Neural cell (in vitro differentiated cells): ENCODE measurements at regions not wholly inside any gene's neighbourhood (a gene's known extent, or its start where the extent isn't known, plus 50 kb on each side); places are given as distances from the start of the nearest gene placed in this dataset.

Experiments
- H2AFZ ChIP-seq: fragments of 200-600, 300-800 bp; sonication (generic), shearing (Covaris generic); 2 replicates; pipeline ENCODE4 v1.6.0; 2014; ENCODE audit warnings: low read depth, mild to moderate bottlenecking, antibody characterized with exemption, low read length, moderate library complexity
- H3F3A ChIP-seq: fragments of 200-600 bp; shearing (Covaris generic); 2 replicates; pipeline ENCODE4 v1.6.1; 2016; ENCODE audit warnings: mild to moderate bottlenecking, moderate library complexity, mixed read lengths, antibody characterized with exemption, low read length; ENCODE audit not compliant: insufficient read depth, poor library complexity, severe bottlenecking
- H3K27ac ChIP-seq: fragments of 200-600, 300-800 bp; sonication (generic), shearing (Covaris generic); 2 replicates; pipeline ENCODE4 v1.5.1; 2014; ENCODE audit warnings: mild to moderate bottlenecking, low read length, moderate library complexity
- H3K27me3 ChIP-seq: fragments of 300-800, 200-600 bp; sonication (generic), shearing (Covaris generic); 2 replicates; pipeline ENCODE4 v1.6.0; 2014; ENCODE audit warnings: mild to moderate bottlenecking, low read depth, low read length, moderate library complexity; ENCODE audit not compliant: insufficient read depth
- H3K36me3 ChIP-seq: fragments of 300-800, 200-600 bp; sonication (generic), shearing (Covaris generic); 2 replicates; pipeline ENCODE4 v1.5.1; 2014; ENCODE audit warnings: mild to moderate bottlenecking, antibody characterized with exemption, low read length, moderate library complexity; ENCODE audit not compliant: insufficient read depth
- H3K4me2 ChIP-seq: fragments of 300-800, 200-600 bp; sonication (generic), shearing (Covaris generic); 2 replicates; pipeline ENCODE4 v1.6.0; 2014; ENCODE audit warnings: mild to moderate bottlenecking, low read length
- H3K4me3 ChIP-seq: fragments of 300-800, 200-600 bp; sonication (generic), shearing (Covaris generic); 2 replicates; pipeline ENCODE4 v1.5.1; 2014; ENCODE audit warnings: mild to moderate bottlenecking, low read length, moderate library complexity
- H3K79me2 ChIP-seq: fragments of 200-600 bp; shearing (Covaris generic); replicated peaks from 2 replicates; pipeline ENCODE4 v1.6.0; 2014; ENCODE audit warnings: mild to moderate bottlenecking, low read length, moderate library complexity; ENCODE audit not compliant: insufficient read depth
- H3K9ac ChIP-seq: fragments of 300-800, 200-600 bp; sonication (generic), shearing (Covaris generic); 2 replicates; pipeline ENCODE4 v1.6.1; 2016; ENCODE audit warnings: mild to moderate bottlenecking, low read length, mixed read lengths
- H3K9me2 ChIP-seq: fragments of 200-600 bp; shearing (Covaris generic); 2 replicates; pipeline ENCODE4 v1.6.1; 2016; ENCODE audit warnings: mild to moderate bottlenecking, low read length, mixed read lengths; ENCODE audit not compliant: insufficient read depth
- H3K9me3 ChIP-seq: fragments of 200-600, 300-800 bp; sonication (generic), shearing (Covaris generic); 2 replicates; pipeline ENCODE4 v1.6.1; 2016; ENCODE audit warnings: mild to moderate bottlenecking, mixed run types, low read length, moderate library complexity, mixed read lengths
- H4K20me1 ChIP-seq: fragments of 200-600 bp; shearing (Covaris generic); 2 replicates; pipeline ENCODE4 v1.6.1; 2016; ENCODE audit warnings: mild to moderate bottlenecking, mixed run types; ENCODE audit not compliant: insufficient read depth
- EP300 ChIP-seq: fragments of 450-650 bp; conservative IDR thresholded peaks from 2 replicates; pipeline ENCODE4 v1.6.1; 2014; ENCODE audit warnings: antibody characterized with exemption, mild to moderate bottlenecking, moderate library complexity; ENCODE audit not compliant: poor library complexity, severe bottlenecking
- EZH2 ChIP-seq: fragments of 200-600, 300-800 bp; shearing (Covaris generic), sonication (generic); IDR thresholded peaks from 2 replicates; pipeline ENCODE4 v1.6.1; 2014; ENCODE audit warnings: antibody characterized with exemption, low read length, borderline replicate concordance, mild to moderate bottlenecking; ENCODE audit not compliant: insufficient read depth, poor library complexity, severe bottlenecking
- MXI1 ChIP-seq: fragments of 450-650 bp; conservative IDR thresholded peaks from 2 replicates; pipeline ENCODE4 v1.6.1; 2014; ENCODE audit warnings: antibody characterized with exemption, mild to moderate bottlenecking; ENCODE audit not compliant: poor library complexity, severe bottlenecking
- POLR2AphosphoS5 ChIP-seq: IDR thresholded peaks from 2 replicates; pipeline ENCODE4 v1.6.1; 2012
- RAD21 ChIP-seq: fragments of 450-650 bp; conservative IDR thresholded peaks from 2 replicates; pipeline ENCODE4 v1.6.1; 2014; ENCODE audit warnings: antibody characterized with exemption, mild to moderate bottlenecking, moderate library complexity
- SMC3 ChIP-seq: fragments of 450-650 bp; conservative IDR thresholded peaks from 2 replicates; pipeline ENCODE4 v1.6.1; 2014; ENCODE audit warnings: antibody characterized with exemption, mild to moderate bottlenecking, moderate library complexity; ENCODE audit not compliant: poor library complexity
- TAF1 ChIP-seq: IDR thresholded peaks from 2 replicates; pipeline ENCODE4 v1.6.1; 2012; ENCODE audit warnings: low read depth
- TF ChIP-seq, protein P1 (sequence below): fragments of 450-650 bp; IDR thresholded peaks from 2 replicates; pipeline ENCODE4 v1.5.1; 2014; ENCODE audit warnings: antibody characterized with exemption, mild to moderate bottlenecking, moderate library complexity; ENCODE audit not compliant: poor library complexity, severe bottlenecking
- TF ChIP-seq, protein P2 (sequence below): IDR thresholded peaks from 2 replicates; pipeline ENCODE4 v1.6.1; 2012; ENCODE audit warnings: borderline replicate concordance

DNA sequence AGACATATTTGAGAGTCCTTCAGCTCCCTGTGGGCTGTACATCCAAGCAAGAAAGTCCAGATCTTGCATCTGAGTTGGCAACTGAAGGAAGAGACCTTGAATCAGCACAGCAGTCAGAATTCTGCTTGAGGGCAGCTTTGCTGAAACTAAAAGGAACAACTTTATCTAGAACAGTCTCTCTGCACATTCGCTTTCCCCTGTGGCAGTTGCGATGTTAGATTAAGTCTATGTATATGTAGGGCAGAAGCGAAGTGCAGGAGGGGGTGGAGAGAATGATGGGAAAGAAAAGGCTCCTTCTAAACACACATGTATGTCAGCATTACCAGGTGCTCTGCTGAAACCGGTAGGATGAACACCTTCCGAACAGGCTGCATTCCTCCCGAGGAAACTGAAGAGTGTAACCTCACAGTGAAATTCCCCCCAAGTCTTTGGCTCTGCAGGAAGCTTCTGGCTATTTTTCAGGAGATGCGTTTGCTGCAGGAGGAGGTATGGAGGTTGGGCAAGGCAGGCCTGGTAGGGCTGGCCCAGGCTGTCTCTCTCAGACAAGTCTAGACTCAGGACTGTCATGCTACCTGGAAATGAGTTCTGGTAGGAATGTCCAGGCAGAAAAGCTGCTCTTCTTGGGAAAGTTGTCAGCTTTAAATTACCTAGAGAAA is 70.0 kb upstream of the ATL2 start:
- H2AFZ ChIP-seq, result no peak overlapping the region
- no peak overlapping the region for H3K4me2 ChIP-seq

DNA sequence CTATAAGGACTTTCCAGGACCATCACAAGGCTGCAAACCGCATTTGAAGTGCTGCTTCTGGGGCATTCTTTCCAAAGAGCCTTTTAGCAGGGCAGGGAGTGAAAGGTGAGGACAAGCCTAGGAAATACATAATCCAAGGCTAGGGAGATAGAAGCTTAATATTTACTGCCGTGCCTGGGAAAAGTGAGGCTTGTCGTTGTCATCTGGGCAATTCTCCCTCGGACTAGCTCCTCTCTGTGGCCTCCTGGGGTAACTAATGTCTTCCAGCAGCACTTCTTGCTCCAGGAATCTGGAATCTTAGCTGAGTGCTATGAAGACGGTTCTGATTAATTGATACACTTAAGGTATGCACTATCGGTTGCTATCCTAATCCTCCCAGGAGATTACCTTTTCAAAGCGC is 69.3 kb upstream of the ATL2 start:
- no peak overlapping the region for H3K27ac ChIP-seq
- H3K4me2 ChIP-seq, result no peak overlapping the region
- no peak overlapping the region for H3K4me3 ChIP-seq
- no peaks in the 10 kb centered on the region for H4K20me1 ChIP-seq
- TF ChIP-seq POLR2AphosphoS5 (no peak), EZH2 (no peak), SMC3 (no peak), RAD21 (no peak), EP300 (no peak), TAF1 (no peak), MXI1 (no peak)
- TF ChIP-seq, protein P1, sequence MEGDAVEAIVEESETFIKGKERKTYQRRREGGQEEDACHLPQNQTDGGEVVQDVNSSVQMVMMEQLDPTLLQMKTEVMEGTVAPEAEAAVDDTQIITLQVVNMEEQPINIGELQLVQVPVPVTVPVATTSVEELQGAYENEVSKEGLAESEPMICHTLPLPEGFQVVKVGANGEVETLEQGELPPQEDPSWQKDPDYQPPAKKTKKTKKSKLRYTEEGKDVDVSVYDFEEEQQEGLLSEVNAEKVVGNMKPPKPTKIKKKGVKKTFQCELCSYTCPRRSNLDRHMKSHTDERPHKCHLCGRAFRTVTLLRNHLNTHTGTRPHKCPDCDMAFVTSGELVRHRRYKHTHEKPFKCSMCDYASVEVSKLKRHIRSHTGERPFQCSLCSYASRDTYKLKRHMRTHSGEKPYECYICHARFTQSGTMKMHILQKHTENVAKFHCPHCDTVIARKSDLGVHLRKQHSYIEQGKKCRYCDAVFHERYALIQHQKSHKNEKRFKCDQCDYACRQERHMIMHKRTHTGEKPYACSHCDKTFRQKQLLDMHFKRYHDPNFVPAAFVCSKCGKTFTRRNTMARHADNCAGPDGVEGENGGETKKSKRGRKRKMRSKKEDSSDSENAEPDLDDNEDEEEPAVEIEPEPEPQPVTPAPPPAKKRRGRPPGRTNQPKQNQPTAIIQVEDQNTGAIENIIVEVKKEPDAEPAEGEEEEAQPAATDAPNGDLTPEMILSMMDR, result no peak
- TF ChIP-seq, protein P2, sequence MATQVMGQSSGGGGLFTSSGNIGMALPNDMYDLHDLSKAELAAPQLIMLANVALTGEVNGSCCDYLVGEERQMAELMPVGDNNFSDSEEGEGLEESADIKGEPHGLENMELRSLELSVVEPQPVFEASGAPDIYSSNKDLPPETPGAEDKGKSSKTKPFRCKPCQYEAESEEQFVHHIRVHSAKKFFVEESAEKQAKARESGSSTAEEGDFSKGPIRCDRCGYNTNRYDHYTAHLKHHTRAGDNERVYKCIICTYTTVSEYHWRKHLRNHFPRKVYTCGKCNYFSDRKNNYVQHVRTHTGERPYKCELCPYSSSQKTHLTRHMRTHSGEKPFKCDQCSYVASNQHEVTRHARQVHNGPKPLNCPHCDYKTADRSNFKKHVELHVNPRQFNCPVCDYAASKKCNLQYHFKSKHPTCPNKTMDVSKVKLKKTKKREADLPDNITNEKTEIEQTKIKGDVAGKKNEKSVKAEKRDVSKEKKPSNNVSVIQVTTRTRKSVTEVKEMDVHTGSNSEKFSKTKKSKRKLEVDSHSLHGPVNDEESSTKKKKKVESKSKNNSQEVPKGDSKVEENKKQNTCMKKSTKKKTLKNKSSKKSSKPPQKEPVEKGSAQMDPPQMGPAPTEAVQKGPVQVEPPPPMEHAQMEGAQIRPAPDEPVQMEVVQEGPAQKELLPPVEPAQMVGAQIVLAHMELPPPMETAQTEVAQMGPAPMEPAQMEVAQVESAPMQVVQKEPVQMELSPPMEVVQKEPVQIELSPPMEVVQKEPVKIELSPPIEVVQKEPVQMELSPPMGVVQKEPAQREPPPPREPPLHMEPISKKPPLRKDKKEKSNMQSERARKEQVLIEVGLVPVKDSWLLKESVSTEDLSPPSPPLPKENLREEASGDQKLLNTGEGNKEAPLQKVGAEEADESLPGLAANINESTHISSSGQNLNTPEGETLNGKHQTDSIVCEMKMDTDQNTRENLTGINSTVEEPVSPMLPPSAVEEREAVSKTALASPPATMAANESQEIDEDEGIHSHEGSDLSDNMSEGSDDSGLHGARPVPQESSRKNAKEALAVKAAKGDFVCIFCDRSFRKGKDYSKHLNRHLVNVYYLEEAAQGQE, result no peak
- no peak overlapping the region for H2AFZ ChIP-seq
- H3F3A ChIP-seq, result no peaks in the 10 kb centered on the region
- H3K36me3 ChIP-seq, result no peaks in the 10 kb centered on the region
- H3K9me2 ChIP-seq, result no peaks in the 10 kb centered on the region
- no peaks in the 10 kb centered on the region for H3K27me3 ChIP-seq
- H3K79me2 ChIP-seq, result no peaks in the 10 kb centered on the region
- H3K9me3 ChIP-seq, result no peaks in the 10 kb centered on the region
- no peak overlapping the region for H3K9ac ChIP-seq

More for the DNA sequence above, 70.0 kb upstream of the ATL2 start:
- Histone ChIP-seq H4K20me1 (no peaks in the 10 kb centered on the region), H3K27me3 (no peaks in the 10 kb centered on the region), H3K36me3 (no peaks in the 10 kb centered on the region), H3K4me3 (no peak overlapping the region), H3K27ac (no peak overlapping the region), H3K9ac (no peak overlapping the region), H3F3A (no peaks in the 10 kb centered on the region), H3K9me3 (no peaks in the 10 kb centered on the region), H3K79me2 (no peaks in the 10 kb centered on the region), H3K9me2 (no peaks in the 10 kb centered on the region)
- TF ChIP-seq TAF1 (no peak), SMC3 (no peak), EP300 (no peak), POLR2AphosphoS5 (no peak), RAD21 (no peak), MXI1 (no peak), EZH2 (no peak)
- TF ChIP-seq, protein P2, result no peak
- TF ChIP-seq, protein P1, result no peak
